Neural progenitor cell (in vitro differentiated cells): ENCODE measurements at regions not wholly inside any gene's neighbourhood (a gene's known extent, or its start where the extent isn't known, plus 50 kb on each side); places are given as distances from the start of the nearest gene placed in this dataset.

Source experiments
- DNase-seq: peaks from one replicate; pipeline ENCODE4 v3.0.0-alpha.2; 2016; ENCODE audit warnings: low spot score
- H2AFZ ChIP-seq: fragments of 200-600 bp; sonication (generic); replicated peaks from 2 replicates; pipeline ENCODE4 v1.6.1; 2016; ENCODE audit warnings: antibody characterized with exemption
- H3F3A ChIP-seq: fragments of 200-600 bp; sonication (generic); 2 replicates; pipeline ENCODE4 v1.6.1; 2016; ENCODE audit warnings: antibody characterized with exemption, low read depth
- H3K27ac ChIP-seq: fragments of 200-600 bp; sonication (generic); 2 replicates; pipeline ENCODE4 v1.5.1; 2016; ENCODE audit warnings: mild to moderate bottlenecking
- H3K27me3 ChIP-seq: fragments of 200-600 bp; sonication (generic); 2 replicates; pipeline ENCODE4 v1.6.1; 2016; ENCODE audit warnings: mild to moderate bottlenecking, moderate library complexity
- H3K36me3 ChIP-seq: fragments of 200-600 bp; sonication (generic); 2 replicates; pipeline ENCODE4 v1.5.1; 2016
- H3K4me1 ChIP-seq: fragments of 200-600 bp; sonication (generic); 2 replicates; pipeline ENCODE4 v1.6.1; 2016; ENCODE audit warnings: mixed run types
- H3K4me2 ChIP-seq: fragments of 200-600 bp; sonication (generic); 2 replicates; pipeline ENCODE4 v1.6.1; 2016
- H3K4me3 ChIP-seq: fragments of 200-600 bp; sonication (generic); 2 replicates; pipeline ENCODE4 v1.5.1; 2016
- H3K79me2 ChIP-seq: fragments of 200-600 bp; sonication (generic); 2 replicates; pipeline ENCODE4 v1.6.1; 2016; ENCODE audit warnings: low read depth
- H3K9ac ChIP-seq: fragments of 200-600 bp; sonication (generic); 2 replicates; pipeline ENCODE4 v1.6.1; 2016
- H3K9me3 ChIP-seq: fragments of 200-600 bp; sonication (generic); 2 replicates; pipeline ENCODE4 v1.5.1; 2016; ENCODE audit warnings: low read depth
- H4K20me1 ChIP-seq: fragments of 200-600 bp; sonication (generic); 2 replicates; pipeline ENCODE4 v1.6.1; 2016; ENCODE audit warnings: low read depth
- H3K27ac Mint-ChIP-seq: 3 replicates; pipeline ENCODE4 v1.8.0; 2021; ENCODE audit warnings: mixed read lengths
- H3K27me3 Mint-ChIP-seq: 2 replicates; pipeline ENCODE4 v1.8.0; 2022; ENCODE audit warnings: low read depth, mild to moderate bottlenecking, inconsistent platforms, moderate library complexity, mixed read lengths; ENCODE audit not compliant: insufficient read depth
- H3K36me3 Mint-ChIP-seq: 3 replicates; pipeline ENCODE4 v1.8.0; 2021; ENCODE audit warnings: mixed read lengths
- H3K4me1 Mint-ChIP-seq: 3 replicates; pipeline ENCODE4 v1.8.0; 2021; ENCODE audit warnings: mixed read lengths
- H3K4me3 Mint-ChIP-seq: 3 replicates; pipeline ENCODE4 v1.8.0; 2021; ENCODE audit warnings: mild to moderate bottlenecking, moderate library complexity, mixed read lengths
- H3K9me3 Mint-ChIP-seq: 3 replicates; pipeline ENCODE4 v1.8.0; 2020; ENCODE audit warnings: mixed read lengths
- EZH2 ChIP-seq: fragments of 200-600 bp; sonication (generic); IDR thresholded peaks from 2 replicates; pipeline ENCODE4 v1.6.1; 2017; ENCODE audit warnings: antibody characterized with exemption, mild to moderate bottlenecking, moderate library complexity
- EZH2phosphoT487 ChIP-seq: fragments of 200-600 bp; sonication (generic); IDR thresholded peaks from 2 replicates; pipeline ENCODE4 v1.6.1; 2017; ENCODE audit warnings: antibody characterized with exemption
- TF ChIP-seq, protein P1 (sequence below): fragments of 200-600 bp; sonication (generic); IDR thresholded peaks from 2 replicates; pipeline ENCODE4 v1.5.1; 2017; ENCODE audit warnings: antibody characterized with exemption, mild to moderate bottlenecking

DNA sequence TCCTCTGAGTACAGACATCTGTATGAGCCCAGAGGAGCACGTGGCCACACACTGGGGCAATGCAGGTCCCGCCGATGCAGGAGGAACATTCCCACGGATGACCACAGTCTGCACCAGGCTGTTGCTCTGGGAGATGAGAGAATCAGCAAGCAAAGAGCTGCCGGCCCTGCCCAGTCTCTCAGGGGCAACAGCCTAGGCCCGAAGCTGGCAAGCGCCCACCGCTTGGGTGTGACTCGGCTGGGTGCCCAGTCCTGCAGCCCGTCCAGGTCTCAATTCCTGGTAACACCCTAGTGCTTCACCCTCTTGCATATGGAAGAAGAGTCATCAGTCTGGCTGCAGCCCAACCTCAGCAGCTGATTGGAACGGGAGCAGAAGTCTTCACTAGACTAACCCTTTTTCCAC lies 153.7 kb upstream of the HES1 start:
- Mint-ChIP-seq H3K27ac (no peak overlapping the region), H3K4me1 (peaks cover 45% of the 10 kb centered on the region), H3K27me3 (peaks cover 5% of the 10 kb centered on the region), H3K9me3 (peaks cover 9% of the 10 kb centered on the region), H3K36me3 (no peaks in the 10 kb centered on the region), H3K4me3 (no peak overlapping the region)
- H3K9ac ChIP-seq, result no peak overlapping the region
- no peak overlapping the region for H3K4me3 ChIP-seq
- no peak overlapping the region for H3K27ac ChIP-seq
- no peak for DNase-seq
- no peak overlapping the region for H3K4me2 ChIP-seq
- no peaks in the 10 kb centered on the region for H3K36me3 ChIP-seq
- H3K9me3 ChIP-seq, result no peaks in the 10 kb centered on the region
- H3K79me2 ChIP-seq, result no peaks in the 10 kb centered on the region
- peaks cover 7% of the 10 kb centered on the region for H3F3A ChIP-seq
- H2AFZ ChIP-seq, result no peak overlapping the region
- TF ChIP-seq, protein P1, sequence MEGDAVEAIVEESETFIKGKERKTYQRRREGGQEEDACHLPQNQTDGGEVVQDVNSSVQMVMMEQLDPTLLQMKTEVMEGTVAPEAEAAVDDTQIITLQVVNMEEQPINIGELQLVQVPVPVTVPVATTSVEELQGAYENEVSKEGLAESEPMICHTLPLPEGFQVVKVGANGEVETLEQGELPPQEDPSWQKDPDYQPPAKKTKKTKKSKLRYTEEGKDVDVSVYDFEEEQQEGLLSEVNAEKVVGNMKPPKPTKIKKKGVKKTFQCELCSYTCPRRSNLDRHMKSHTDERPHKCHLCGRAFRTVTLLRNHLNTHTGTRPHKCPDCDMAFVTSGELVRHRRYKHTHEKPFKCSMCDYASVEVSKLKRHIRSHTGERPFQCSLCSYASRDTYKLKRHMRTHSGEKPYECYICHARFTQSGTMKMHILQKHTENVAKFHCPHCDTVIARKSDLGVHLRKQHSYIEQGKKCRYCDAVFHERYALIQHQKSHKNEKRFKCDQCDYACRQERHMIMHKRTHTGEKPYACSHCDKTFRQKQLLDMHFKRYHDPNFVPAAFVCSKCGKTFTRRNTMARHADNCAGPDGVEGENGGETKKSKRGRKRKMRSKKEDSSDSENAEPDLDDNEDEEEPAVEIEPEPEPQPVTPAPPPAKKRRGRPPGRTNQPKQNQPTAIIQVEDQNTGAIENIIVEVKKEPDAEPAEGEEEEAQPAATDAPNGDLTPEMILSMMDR, result no peak
- no peak for TF ChIP-seq EZH2
- no peak for TF ChIP-seq EZH2phosphoT487
- no peaks in the 10 kb centered on the region for H3K27me3 ChIP-seq
- H3K4me1 ChIP-seq, result peaks cover 44% of the 10 kb centered on the region
- no peaks in the 10 kb centered on the region for H4K20me1 ChIP-seq

DNA sequence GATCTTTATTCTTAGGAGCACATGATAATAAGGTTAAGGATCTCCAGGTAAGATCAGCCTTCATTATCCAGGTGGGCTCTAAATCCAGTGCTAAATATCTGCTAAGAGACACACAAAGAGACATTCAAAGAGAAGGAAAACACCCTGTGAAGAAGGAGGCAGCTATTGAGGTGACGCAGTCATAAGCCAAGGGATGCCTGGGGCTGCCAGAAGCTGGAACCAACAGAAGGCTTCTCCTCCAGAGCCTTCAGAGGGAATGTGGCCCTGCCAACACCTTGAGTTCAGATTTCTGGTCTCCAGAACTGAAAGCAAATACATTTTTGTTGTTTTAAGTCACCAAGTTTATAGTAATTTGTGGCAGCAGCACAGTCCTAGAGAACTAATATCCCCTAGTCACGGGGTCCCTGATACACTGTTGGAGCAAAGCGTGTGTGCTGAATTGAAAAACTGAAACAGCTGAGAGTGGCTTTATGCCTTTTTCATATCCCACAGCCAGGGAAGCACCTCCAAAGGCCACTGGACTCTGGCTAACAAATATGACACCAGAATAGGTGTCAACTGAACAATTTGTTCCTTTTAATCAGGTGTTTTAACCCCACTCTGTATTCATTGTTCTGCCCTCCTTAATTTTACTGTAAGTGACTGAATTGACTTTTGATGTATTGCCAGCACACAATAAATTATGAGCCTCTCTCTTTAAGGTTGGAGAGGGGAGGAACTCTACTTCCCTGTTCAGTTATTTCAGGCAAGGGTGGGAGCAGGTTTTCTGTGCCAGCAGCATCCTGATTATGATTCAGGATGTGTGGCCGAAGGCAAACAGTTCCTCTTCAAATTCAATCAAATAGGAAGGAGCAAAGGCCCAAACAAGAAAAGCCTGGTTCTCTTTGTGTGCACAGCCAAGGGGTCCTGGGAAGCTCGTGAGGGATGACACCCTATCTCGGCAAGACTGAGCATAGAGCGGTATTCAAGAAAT lies 151.8 kb upstream of the HES1 start:
- Mint-ChIP-seq H3K27ac (no peak overlapping the region), H3K36me3 (no peaks in the 10 kb centered on the region), H3K4me1 (peaks cover 39% of the 10 kb centered on the region), H3K27me3 (peaks cover 11% of the 10 kb centered on the region), H3K9me3 (peaks cover 5% of the 10 kb centered on the region), H3K4me3 (no peak overlapping the region)
- TF ChIP-seq EZH2phosphoT487, result no peak
- Histone ChIP-seq H3K27ac (no peak overlapping the region), H3K4me1 (peaks cover 42% of the 10 kb centered on the region), H3K79me2 (no peaks in the 10 kb centered on the region), H3K9ac (no peak overlapping the region), H3K9me3 (no peaks in the 10 kb centered on the region), H3F3A (peaks cover 7% of the 10 kb centered on the region), H3K4me3 (no peak overlapping the region), H2AFZ (no peak overlapping the region), H3K4me2 (no peak overlapping the region), H3K36me3 (no peaks in the 10 kb centered on the region), H4K20me1 (no peaks in the 10 kb centered on the region), H3K27me3 (no peaks in the 10 kb centered on the region)
- DNase-seq, result no peak

DNA sequence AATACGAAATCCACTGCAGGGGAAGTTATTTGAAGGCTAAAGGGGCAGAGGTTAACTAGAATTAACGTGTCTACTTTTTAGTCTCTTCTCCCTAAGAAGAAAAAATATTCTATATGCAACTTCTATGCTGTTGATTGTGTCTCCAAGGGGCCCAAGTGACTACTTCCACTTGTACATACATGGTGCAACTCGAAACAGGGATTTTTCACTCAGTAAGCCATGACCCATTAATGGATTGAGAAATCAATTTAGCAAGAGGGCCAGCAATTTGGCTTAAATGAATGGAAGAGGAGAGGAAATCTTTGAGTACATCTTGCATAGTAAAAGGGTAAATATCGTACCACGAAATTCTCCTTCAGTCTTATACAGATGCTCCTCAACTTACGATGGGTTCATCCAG lies 151.1 kb upstream of the HES1 start:
- DNase-seq, result no peak
- H4K20me1 ChIP-seq, result no peaks in the 10 kb centered on the region
- H3K4me1 ChIP-seq, result peaks cover 41% of the 10 kb centered on the region
- Mint-ChIP-seq H3K27ac (no peak overlapping the region), H3K36me3 (peaks cover 2% of the 10 kb centered on the region), H3K27me3 (peaks cover 8% of the 10 kb centered on the region), H3K4me3 (no peak overlapping the region), H3K9me3 (peaks cover 11% of the 10 kb centered on the region), H3K4me1 (peaks cover 36% of the 10 kb centered on the region)
- peaks cover 7% of the 10 kb centered on the region for H3F3A ChIP-seq
- TF ChIP-seq EZH2, result no peak
- TF ChIP-seq, protein P1, result no peak
- TF ChIP-seq EZH2phosphoT487, result no peak
- no peak overlapping the region for H3K27ac ChIP-seq
- no peaks in the 10 kb centered on the region for H3K79me2 ChIP-seq
- no peaks in the 10 kb centered on the region for H3K27me3 ChIP-seq
- H3K4me3 ChIP-seq, result no peak overlapping the region
- H3K4me2 ChIP-seq, result no peak overlapping the region
- H3K9ac ChIP-seq, result no peak overlapping the region
- H3K9me3 ChIP-seq, result peaks cover under 1% of the 10 kb centered on the region
- no peak overlapping the region for H2AFZ ChIP-seq
- no peaks in the 10 kb centered on the region for H3K36me3 ChIP-seq

DNA sequence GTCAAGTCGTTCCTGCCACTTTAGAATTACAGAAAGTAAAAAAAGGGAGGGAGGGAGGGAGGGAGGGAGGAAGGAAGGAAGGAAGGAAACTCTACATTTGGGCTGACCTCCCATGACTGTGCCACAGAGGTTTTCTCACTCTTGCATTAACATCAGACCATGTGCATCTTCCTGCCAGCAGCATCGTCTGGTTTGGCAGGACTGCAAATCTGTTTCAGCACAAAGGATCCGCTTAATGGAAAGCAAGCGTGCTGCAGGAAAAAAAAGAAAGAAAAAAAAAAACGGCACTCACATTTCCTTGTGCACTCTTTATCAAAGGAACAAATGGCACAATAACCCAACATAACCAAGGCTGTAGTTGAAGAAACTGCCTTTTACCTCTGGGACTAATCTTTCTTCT lies 148.8 kb upstream of the HES1 start:
- TF ChIP-seq EZH2phosphoT487, result no peak
- TF ChIP-seq EZH2, result no peak
- TF ChIP-seq, protein P1, result no peak
- H3K36me3 Mint-ChIP-seq, result peaks cover 3% of the 10 kb centered on the region
- Histone ChIP-seq H4K20me1 (no peaks in the 10 kb centered on the region), H3K36me3 (no peaks in the 10 kb centered on the region), H3K9me3 (peaks cover 4% of the 10 kb centered on the region), H3K79me2 (no peaks in the 10 kb centered on the region), H3K27ac (no peak overlapping the region), H3K4me1 (peaks cover 34% of the 10 kb centered on the region), H3K4me2 (peak overlapping the region; percentile 7), H2AFZ (no peak overlapping the region), H3K4me3 (no peak overlapping the region), H3K27me3 (no peaks in the 10 kb centered on the region), H3K9ac (no peak overlapping the region), H3F3A (peaks cover 7% of the 10 kb centered on the region)
- no peak overlapping the region for H3K27ac Mint-ChIP-seq
- H3K9me3 Mint-ChIP-seq, result peaks cover 15% of the 10 kb centered on the region
- H3K4me1 Mint-ChIP-seq, result peaks cover 23% of the 10 kb centered on the region
- peaks cover 8% of the 10 kb centered on the region for H3K27me3 Mint-ChIP-seq
- DNase-seq, result no peak
- no peak overlapping the region for H3K4me3 Mint-ChIP-seq
